ENCODE measurements at regions not wholly inside any gene's neighbourhood (a gene's known extent, or its start where the extent isn't known, plus 50 kb on each side); places are given as distances from the start of the nearest gene placed in this dataset.

GRCh38 chr15:37246856-37247255 is 146.5 kb upstream of the MEIS2 start:
- peaks cover 3% of the 10 kb centered on the region; the same call in 2 of the 3 replicates for H3K4me1 Mint-ChIP-seq
- no peak overlapping the region for H3K4me3 Mint-ChIP-seq
- no peak overlapping the region for H3K27ac Mint-ChIP-seq
- H3K27me3 Mint-ChIP-seq (ENCODE audit: insufficient read depth, low read depth, poor library complexity) = no peaks in the 10 kb centered on the region
- DNase-seq (ENCODE audit: low spot score) = peak; percentile 18
- no peaks in the 10 kb centered on the region for H3K9me3 Mint-ChIP-seq
- Histone ChIP-seq H4K20me1 (replicated peaks; ENCODE audit: insufficient read depth) (no peaks in the 10 kb centered on the region), H3K27me3 (ENCODE audit: insufficient read depth) (no peaks in the 10 kb centered on the region), H2AFZ (0 out of 2 replicates have a peak overlapping the region, but pooled peaks have one; percentile 5), H3K4me2 (no peak overlapping the region), H3K9me2 (ENCODE audit: insufficient read depth) (no peaks in the 10 kb centered on the region), H3K4me3 (no peak overlapping the region), H3K79me2 (replicated peaks; ENCODE audit: insufficient read depth) (no peaks in the 10 kb centered on the region), H3K4me1 (ENCODE audit: insufficient read depth) (no peaks in the 10 kb centered on the region), H3K36me3 (ENCODE audit: insufficient read depth) (no peaks in the 10 kb centered on the region), H3K27ac (ENCODE audit: low read depth) (no peak overlapping the region), H3F3A (replicated peaks; ENCODE audit: low read depth) (no peaks in the 10 kb centered on the region)
- peak; percentile 74 for ATAC-seq
- no peaks in the 10 kb centered on the region for H3K36me3 Mint-ChIP-seq (ENCODE audit: low read depth)
- TF ChIP-seq JUNB (IDR thresholded peaks at IDR 0.05; ENCODE audit: unreplicated experiment) = no peak
- no peak for TF ChIP-seq POLR2AphosphoS5 (IDR thresholded peaks at IDR 0.05; ENCODE audit: low read depth)
- TF ChIP-seq ETS1 (IDR thresholded peaks at IDR 0.05) = no peak
- no peak for TF ChIP-seq EZH2 (IDR thresholded peaks at IDR 0.05; ENCODE audit: low read depth, unreplicated experiment)
- TF ChIP-seq REST (IDR thresholded peaks at IDR 0.05; ENCODE audit: unreplicated experiment) = no peak
- TF ChIP-seq ZNF462 (CRISPR knock-in tag; IDR thresholded peaks at IDR 0.05) = no peak
- TF ChIP-seq EZH2phosphoT487 (IDR thresholded peaks at IDR 0.05; ENCODE audit: unreplicated experiment) = no peak
- no peak for TF ChIP-seq ZNF331 (CRISPR knock-in tag; IDR thresholded peaks at IDR 0.05; ENCODE audit: low read depth)
- TF ChIP-seq CTCF (conservative IDR thresholded peaks at IDR 0.05; ENCODE audit: low read depth in 2 of 2) = no peak
- TF ChIP-seq ZNF114 (CRISPR knock-in tag; IDR thresholded peaks at IDR 0.05) = no peak
- TF ChIP-seq CREB1 (CRISPR knock-in tag; IDR thresholded peaks at IDR 0.05; ENCODE audit: low read depth) = no peak
- TF ChIP-seq STAT1 (IDR thresholded peaks at IDR 0.05; ENCODE audit: unreplicated experiment) = no peak
- no peak for TF ChIP-seq NANOG (IDR thresholded peaks at IDR 0.05; ENCODE audit: borderline replicate concordance)

All from GM23338 (cell line).